Ishikawa (cell line): ENCODE measurements at regions not wholly inside any gene's neighbourhood (a gene's known extent, or its start where the extent isn't known, plus 50 kb on each side); places are given as distances from the start of the nearest gene placed in this dataset.

Experiments
- EP300 ChIP-seq: IDR thresholded peaks from 2 replicates; pipeline ENCODE4 v1.6.1; 2012; ENCODE audit warnings: borderline replicate concordance
- NFIC ChIP-seq: IDR thresholded peaks from 2 replicates; pipeline ENCODE4 v1.6.1; 2012
- REST ChIP-seq: IDR thresholded peaks from 2 replicates; pipeline ENCODE4 v1.6.1; 2012; ENCODE audit warnings: low read depth, mild to moderate bottlenecking

GRCh38 chr2:52897511-52898044 is 870.0 kb upstream of the CHAC2 start:
- no peak for TF ChIP-seq EP300
- no peak for TF ChIP-seq NFIC
- TF ChIP-seq REST, result no peak
